ENCODE measurements at regions not wholly inside any gene's neighbourhood (a gene's known extent, or its start where the extent isn't known, plus 50 kb on each side); places are given as distances from the start of the nearest gene placed in this dataset.
A peak's percentile ranks its signal among the peaks of the same experiment; 100 is the strongest.

DNA sequence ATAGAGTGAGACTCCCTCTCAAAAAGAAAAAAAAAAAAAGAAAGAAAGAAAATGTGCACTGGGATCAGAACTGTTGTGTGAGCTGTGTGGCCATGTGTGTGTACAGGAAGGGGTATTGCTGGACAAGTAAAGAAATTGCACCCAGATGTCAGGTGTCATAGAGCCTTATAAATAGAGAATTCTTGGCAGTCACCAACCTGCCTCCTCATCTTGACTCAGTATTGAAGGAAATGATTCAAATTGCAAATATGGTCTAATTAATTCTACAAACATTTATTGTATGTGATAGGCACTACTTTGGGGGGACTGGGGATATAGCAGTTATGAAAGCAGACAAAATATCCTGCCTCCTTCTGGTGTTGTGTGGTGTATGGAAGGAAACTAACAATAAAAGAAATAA is 243.8 kb upstream of the TTC14 start:
- H3K27me3 ChIP-seq (ENCODE audit: control insufficient read depth, insufficient read depth, low read length), result no peaks in the 10 kb centered on the region
- CTCF ChIA-PET, result no interaction called here
- POLR2A ChIA-PET, result no interaction called here
- H3K27ac ChIP-seq (ENCODE audit: low read depth, low read length), result no peak overlapping the region
- DNase-seq (ENCODE audit: low read depth, low spot score), result peak; percentile 3
- TF ChIP-seq, protein P1, sequence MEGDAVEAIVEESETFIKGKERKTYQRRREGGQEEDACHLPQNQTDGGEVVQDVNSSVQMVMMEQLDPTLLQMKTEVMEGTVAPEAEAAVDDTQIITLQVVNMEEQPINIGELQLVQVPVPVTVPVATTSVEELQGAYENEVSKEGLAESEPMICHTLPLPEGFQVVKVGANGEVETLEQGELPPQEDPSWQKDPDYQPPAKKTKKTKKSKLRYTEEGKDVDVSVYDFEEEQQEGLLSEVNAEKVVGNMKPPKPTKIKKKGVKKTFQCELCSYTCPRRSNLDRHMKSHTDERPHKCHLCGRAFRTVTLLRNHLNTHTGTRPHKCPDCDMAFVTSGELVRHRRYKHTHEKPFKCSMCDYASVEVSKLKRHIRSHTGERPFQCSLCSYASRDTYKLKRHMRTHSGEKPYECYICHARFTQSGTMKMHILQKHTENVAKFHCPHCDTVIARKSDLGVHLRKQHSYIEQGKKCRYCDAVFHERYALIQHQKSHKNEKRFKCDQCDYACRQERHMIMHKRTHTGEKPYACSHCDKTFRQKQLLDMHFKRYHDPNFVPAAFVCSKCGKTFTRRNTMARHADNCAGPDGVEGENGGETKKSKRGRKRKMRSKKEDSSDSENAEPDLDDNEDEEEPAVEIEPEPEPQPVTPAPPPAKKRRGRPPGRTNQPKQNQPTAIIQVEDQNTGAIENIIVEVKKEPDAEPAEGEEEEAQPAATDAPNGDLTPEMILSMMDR (IDR thresholded peaks at IDR 0.05; ENCODE audit: low read depth, low read length), result no peak
- H3K9me3 ChIP-seq (ENCODE audit: control insufficient read depth, insufficient read depth, low read length), result no peaks in the 10 kb centered on the region
- H3K4me3 ChIP-seq (ENCODE audit: low read depth, low read length), result no peak overlapping the region

DNA sequence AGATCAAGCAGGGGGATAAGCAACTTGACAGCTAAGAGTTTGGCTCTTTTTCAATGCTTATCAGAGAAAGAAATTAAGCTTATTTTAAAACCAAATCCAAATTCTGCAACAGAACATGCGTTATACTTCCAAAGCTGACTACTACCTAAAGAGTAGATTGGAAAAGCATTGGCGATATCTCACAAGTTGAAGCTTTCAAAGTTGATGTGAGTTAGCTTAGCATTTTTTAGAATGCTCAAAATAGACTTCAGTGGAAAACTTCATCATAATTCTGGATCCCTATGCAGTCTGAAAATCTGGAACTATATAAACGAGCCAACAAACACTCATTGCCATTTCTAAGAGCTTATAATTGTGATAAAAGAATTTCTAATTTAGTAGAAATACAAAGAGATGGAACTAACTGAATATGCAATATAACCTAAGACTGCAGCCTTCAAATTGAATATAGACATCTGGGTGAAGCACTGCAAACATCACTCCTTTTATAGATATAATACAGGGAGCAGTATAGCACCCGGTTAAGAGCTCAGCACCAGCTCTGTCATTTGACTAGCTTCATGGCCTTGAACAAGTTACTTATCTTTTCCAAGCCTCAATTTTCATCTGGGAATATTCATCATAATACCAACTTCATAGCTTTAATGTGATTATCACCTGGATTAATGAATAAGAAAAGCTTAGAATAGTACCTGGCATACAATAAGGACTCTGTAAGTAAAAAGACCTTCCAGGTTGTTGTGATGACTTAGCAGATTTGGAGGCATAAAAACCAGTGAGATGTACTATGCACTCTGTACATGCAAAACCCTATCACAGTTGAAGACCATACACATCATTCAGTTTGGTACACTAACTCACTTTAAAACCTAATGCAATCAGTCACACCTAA is 242.7 kb upstream of the TTC14 start:
- no peak for DNase-seq (ENCODE audit: low read depth, low spot score)
- no peak overlapping the region for H3K4me3 ChIP-seq (ENCODE audit: low read depth, low read length)
- ChIA-PET POLR2A (no interaction called here), CTCF (no interaction called here)
- no peaks in the 10 kb centered on the region for H3K27me3 ChIP-seq (ENCODE audit: control insufficient read depth, insufficient read depth, low read length)
- TF ChIP-seq, protein P1 (IDR thresholded peaks at IDR 0.05; ENCODE audit: low read depth, low read length), result no peak
- no peaks in the 10 kb centered on the region for H3K9me3 ChIP-seq (ENCODE audit: control insufficient read depth, insufficient read depth, low read length)
- no peak overlapping the region for H3K27ac ChIP-seq (ENCODE audit: low read depth, low read length)

DNA sequence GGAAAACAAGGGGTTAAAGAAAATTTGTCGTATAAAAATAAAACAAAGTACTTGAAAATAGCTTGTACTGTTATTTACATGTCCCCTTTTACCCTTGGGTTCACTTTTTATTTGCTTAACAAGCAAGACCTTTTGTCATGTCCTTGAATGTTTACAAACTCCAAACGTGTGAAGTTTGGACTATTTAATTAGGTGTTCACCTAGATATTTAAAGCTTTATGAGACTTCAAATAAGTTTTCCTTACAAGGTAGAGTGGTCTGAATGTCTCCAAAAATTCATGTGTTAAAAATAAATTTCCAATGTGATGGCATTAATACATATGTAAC is 242.0 kb upstream of the TTC14 start:
- H3K9me3 ChIP-seq (ENCODE audit: control insufficient read depth, insufficient read depth, low read length), result no peaks in the 10 kb centered on the region
- ChIA-PET POLR2A (no interaction called here), CTCF (no interaction called here)
- TF ChIP-seq, protein P1 (IDR thresholded peaks at IDR 0.05; ENCODE audit: low read depth, low read length), result no peak
- no peak for DNase-seq (ENCODE audit: low read depth, low spot score)
- H3K4me3 ChIP-seq (ENCODE audit: low read depth, low read length), result no peak overlapping the region
- no peaks in the 10 kb centered on the region for H3K27me3 ChIP-seq (ENCODE audit: control insufficient read depth, insufficient read depth, low read length)
- H3K27ac ChIP-seq (ENCODE audit: low read depth, low read length), result no peak overlapping the region

DNA sequence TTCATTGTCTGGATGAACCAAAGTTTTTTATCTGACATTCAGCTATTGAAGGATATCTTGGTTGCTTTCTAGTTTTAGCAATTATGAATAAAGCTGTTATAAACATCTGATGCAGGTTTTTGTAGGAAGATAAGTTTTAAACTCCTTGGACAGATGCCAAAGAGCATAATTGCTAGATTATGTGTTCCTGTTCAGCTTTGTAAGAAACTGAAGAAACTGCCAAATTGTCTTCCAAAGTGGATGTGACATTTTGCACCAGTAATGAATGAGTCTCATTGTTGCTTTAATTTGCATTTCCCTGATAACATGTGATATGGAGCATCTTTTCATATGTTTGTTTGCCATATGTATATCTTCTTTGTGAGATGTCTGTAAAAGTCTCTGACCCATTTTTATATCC is 239.9 kb upstream of the TTC14 start:
- no peak for DNase-seq (ENCODE audit: low read depth, low spot score)
- Histone ChIP-seq H3K4me3 (ENCODE audit: low read depth, low read length) (no peak overlapping the region), H3K27me3 (ENCODE audit: control insufficient read depth, insufficient read depth, low read length) (no peaks in the 10 kb centered on the region), H3K27ac (ENCODE audit: low read depth, low read length) (no peak overlapping the region), H3K9me3 (ENCODE audit: control insufficient read depth, insufficient read depth, low read length) (no peaks in the 10 kb centered on the region)
- ChIA-PET POLR2A (no interaction called here), CTCF (no interaction called here)
- TF ChIP-seq, protein P1 (IDR thresholded peaks at IDR 0.05; ENCODE audit: low read depth, low read length), result no peak

DNA sequence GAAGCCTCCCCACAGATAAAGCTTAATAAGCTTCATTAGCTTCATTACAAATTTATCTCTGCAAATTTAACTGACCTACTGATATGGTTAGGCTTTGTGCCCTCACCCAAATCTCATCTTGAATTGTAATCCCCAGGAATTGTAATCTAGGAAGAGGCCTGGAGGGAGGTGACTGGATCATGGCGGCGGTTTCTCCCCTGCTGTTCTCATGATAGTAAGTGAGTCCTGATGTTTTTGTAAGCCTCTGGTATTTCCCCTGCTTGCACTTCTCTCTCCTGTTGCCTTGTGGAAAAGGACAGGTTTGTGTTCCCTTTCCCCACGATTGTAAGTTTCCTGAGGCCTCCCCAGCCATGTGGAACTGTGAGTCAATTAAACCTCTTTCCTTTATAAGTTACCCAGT is 226.1 kb upstream of the TTC14 start:
- no peak overlapping the region for H3K27ac ChIP-seq (ENCODE audit: low read depth, low read length)
- ChIA-PET POLR2A (no interaction called here), CTCF (no interaction called here)
- no peak for DNase-seq (ENCODE audit: low read depth, low spot score)
- TF ChIP-seq, protein P1 (IDR thresholded peaks at IDR 0.05; ENCODE audit: low read depth, low read length), result no peak
- H3K4me3 ChIP-seq (ENCODE audit: low read depth, low read length), result no peak overlapping the region
- no peaks in the 10 kb centered on the region for H3K9me3 ChIP-seq (ENCODE audit: control insufficient read depth, insufficient read depth, low read length)
- no peaks in the 10 kb centered on the region for H3K27me3 ChIP-seq (ENCODE audit: control insufficient read depth, insufficient read depth, low read length)
